GM19372 (cell line): ENCODE measurements at regions not wholly inside any gene's neighbourhood (a gene's known extent, or its start where the extent isn't known, plus 50 kb on each side); places are given as distances from the start of the nearest gene placed in this dataset.
A peak's percentile ranks its signal among the peaks of the same experiment; 100 is the strongest.
"Not testable (repeated sequence)": the region's sequence is repeated elsewhere in the genome, so short reads cannot be mapped to it uniquely, and the experiment has no call there.

ENCODE experiments used
- ATAC-seq: cut with Tn5 transposase; IDR thresholded peaks from one replicate; pipeline ENCODE4 v1.9.1; 2021; ENCODE audit warnings: mild to moderate bottlenecking, low read depth, moderate library complexity; ENCODE audit not compliant: unreplicated experiment

DNA sequence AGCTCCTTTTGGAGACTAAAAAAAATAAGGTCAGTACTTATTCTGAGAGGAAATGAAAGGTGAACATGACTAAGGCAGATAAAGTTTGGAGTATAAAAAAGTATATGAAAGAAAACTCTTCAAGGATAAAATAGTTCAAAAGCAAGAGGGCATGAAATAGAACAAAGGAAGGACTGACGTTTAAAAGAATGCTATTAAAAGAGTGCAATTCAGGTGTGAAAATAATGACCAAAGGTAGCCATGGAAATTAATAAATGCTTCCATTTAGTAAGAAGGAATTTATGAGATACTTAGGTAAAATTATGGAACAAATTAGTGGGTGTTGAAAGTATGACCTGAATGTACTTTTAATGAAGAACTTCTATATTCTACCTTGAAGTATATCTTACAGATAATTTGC is 128.2 kb upstream of the WDFY3 start:
- ATAC-seq, result no peak

GRCh38 chr4:85102606-85103005 is 136.1 kb upstream of the WDFY3 start:
- no peak for ATAC-seq

DNA sequence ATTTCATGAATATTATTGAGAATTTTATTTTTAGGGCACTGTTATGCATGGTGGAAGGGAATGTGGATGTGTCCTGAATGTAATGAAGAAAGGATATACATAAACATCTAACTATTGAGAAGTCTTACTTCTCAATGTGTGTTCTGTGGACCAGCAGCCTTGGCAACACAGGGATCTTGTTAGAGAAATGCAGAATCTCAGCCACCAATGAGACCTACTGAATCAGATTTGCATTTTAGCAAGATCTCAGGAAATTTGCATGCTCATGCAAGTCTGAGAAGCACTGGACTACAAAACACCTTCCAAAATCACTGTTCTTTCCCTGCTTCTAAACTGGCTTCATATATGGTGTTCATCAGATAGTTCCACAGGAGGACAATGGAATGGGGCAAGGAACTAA is 139.7 kb upstream of the WDFY3 start:
- ATAC-seq, result no peak

DNA sequence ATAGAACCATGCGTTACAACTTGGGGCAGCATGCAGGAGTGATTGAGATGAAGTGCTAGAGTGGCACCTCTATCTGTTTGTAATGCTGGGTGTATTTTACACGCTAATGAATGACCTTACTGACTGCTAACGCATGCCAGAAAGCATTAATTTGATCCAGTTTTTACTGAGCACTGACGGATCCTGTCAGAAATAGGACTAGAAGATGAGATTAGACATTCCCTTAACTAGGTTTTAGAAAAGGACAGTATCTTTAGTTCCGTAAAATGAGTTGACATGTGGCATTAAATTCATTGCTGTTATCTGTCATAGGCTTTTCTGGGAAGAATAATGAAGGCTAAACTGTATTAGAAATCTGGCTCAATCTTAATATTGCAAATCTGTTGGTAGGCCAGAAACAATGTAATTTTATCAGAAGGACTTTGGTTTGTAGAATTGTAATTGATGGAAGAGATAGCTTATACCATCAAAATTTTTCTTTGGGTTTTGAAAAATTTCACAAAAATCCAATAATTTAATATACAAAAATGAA is 140.4 kb upstream of the WDFY3 start:
- no peak for ATAC-seq

GRCh38 chr4:85107553-85107952 is 141.1 kb upstream of the WDFY3 start:
- no peak for ATAC-seq

GRCh38 chr4:85113706-85114105 is 147.2 kb upstream of the WDFY3 start:
- no peak for ATAC-seq

DNA sequence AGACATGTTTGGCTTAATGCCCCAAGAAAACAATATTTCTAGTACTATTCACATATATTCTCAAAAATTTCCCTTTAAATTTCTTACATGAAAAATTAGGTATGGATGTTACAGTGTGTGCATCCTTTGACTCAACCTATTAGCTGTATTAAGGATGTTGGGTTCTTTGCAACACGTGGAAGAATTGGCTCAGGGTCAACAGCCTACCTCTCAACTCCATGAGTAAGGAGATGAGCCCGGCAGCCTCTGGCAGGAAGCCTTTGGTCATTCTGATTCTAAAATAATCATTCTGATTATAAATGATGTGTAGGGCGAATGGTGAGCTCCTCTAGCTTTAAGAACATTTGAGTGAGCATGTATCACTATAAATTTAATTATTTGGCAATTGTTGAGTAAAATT is 148.0 kb upstream of the WDFY3 start:
- no peak for ATAC-seq

DNA sequence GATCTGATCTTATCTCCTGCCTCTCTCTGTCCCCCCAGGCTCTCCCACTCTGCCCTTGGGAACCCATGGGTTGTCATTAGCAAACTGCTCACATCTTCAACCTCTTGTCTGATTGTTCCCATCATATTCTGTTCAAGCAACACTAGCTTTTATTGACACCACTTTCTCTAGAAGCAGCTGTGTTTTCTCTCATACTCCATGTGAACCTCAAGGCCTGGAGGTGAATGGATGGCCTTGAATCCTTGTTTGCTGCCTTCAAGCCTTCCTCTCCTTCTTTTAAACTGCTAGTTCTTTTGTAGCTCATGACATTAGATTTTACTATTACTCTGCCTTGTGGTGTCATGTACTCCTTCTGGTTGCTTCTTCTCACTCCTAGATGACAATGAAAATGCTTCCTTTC is 149.5 kb upstream of the WDFY3 start:
- ATAC-seq, result no peak

DNA sequence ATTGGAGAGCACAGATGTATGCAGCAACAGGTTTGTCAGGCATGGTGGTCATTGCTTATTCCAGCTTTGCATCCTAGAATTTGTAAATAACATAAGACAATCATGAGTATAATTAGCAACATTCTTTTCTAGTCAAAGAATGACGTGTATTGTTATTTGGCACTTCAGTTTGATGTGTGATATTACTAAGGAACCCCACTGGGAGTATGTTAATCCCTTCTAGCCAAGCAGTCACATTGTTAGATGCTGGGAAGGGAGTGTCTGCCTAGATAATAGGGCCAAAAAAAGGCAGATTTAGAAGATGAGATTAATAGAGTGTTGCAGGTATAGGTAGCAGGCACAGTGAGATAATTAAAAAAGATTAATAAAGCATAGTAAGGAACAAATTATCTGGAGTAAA is 159.2 kb upstream of the WDFY3 start:
- no peak for ATAC-seq

DNA sequence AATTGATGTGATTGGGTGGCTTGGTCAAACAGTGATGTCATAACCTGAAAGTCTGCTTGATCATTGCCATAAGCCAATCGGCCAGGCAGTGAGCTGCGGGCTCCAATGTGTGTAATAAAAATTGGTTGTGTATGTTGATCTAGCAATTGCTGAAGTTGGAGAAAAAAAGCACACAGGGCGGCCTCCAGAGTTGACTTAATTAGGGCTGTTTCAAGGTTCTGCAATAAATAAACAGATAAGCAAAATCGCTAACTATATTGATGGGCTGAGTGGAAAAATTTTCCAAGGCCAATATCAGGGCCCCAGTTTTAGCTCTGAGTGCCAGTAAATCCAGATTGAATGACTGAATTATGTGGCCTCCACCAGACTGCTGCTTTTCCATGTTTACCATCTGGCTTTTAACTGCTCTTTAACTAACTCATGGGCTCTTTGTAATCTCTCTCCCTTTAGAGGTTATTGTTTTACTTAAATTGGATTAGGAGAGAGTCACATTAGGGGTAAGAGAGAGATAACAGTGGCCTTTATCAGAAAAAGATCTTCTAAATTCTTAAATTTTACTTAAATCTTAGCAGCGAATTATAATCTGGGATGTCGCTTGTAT is 160.6 kb upstream of the WDFY3 start:
- ATAC-seq, result no peak

DNA sequence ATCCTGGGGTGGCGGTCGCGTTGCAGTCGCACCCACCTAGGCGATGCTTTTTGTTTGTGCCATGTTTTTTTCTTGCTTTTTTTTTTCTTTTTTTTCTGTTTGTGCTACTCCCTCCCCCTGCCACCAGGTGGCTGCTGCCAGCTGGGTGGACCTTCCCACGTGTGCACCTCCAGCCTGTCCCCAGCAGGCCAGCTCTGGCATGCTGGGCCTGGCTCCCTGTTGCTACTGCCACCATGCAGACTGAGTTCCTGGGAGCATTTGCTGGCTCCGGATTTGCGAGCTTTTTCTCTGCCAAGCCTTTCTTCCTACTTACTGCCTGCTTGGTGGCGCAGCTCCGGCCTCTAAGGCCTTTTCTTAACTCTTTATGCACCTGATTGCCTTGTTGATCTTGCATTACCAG is 161.2 kb upstream of the WDFY3 start:
- peak; percentile 93 for ATAC-seq

- ATAC-seq, result no peak
These were observed 162.0 kb upstream of the WDFY3 start for GRCh38 chr4:85128246-85129204.

- not testable (repeated sequence) for ATAC-seq
These were observed 163.1 kb upstream of the WDFY3 start for GRCh38 chr4:85129354-85130125.

DNA sequence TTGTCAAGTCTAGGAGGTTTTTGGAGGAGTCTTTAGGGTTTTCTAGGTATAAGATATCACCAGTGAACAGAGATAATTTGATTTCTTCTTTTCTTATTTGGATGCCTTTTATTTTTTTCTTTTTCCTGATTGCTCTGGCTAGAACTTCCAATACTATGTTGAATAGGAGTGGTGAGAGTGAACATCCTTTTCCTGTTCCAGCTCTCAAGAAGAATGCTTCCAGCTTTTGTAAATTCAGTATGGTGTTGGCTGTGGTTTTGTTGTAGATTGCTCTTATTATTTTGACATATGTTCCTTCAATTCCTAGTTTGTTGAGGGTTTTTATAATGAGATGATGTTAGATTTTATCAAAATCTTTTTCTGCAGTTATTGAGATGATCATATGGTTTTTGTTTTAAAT is 165.6 kb upstream of the WDFY3 start:
- ATAC-seq, result no peak

DNA sequence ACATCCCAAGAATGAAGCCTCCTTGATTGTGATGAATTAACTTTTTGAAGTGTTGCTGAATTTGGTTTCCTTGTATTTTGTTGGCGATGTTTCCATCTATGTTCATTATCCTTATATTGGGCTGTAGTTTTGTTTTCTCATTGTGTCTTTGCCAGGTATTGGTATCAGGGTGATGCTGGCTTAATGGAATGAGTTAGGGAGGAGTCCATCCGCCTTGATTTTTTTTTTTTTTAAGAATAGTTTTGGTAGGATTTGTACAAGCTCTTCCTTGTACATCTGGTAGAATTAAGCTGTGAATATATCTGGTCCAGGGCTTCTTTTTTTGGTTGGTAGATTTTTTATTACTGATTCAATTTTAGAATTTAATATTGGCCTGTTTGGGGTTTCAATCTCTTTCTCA is 166.1 kb upstream of the WDFY3 start:
- ATAC-seq, result no peak

DNA sequence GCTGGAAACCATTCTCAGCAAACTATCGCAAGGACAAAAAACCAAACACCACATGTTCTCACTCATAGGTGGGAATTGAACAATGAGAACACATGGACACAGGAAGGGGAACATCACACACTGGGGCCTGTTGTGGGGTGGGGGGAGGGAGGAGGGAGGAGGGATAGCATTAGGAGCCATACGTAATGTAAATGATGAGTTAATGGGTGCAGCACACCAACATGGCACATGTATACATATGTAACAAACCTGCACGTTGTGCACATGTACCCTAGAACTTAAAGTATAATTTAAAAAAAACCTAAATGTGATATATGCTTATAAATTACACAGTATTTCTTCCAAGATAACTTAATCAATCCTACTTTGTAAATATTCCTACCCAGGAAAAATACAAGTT is 173.3 kb upstream of the WDFY3 start:
- not testable (repeated sequence) for ATAC-seq

GRCh38 chr4:85142451-85142850 is 176.0 kb upstream of the WDFY3 start:
- ATAC-seq, result no peak

DNA sequence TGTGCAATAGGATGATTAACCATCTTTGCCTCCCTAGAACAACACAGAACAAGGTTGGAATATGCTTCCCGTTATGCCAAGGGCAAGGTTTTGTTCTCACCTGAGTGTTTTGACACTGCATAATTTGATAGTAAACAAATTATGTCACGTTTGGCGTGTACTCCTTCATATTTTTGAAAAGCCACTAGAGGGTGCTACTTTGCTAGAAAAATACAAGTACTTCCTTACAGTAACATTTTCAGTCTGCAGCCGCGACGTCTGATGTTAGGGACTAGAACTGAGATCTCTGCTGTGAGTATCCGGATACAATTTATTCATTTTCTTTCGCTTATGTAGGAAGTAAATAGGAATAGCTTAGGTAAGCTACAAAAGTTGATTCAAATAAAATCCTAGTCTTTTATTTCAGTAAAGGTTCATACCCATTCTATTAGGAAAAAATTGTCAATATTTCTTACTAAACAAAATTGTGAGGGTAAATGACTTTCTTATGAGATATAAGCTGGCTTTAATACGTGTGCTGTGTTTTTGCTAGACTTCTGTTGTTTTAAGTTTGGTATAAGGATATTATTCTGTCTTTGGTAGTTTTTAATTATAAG is 181.1 kb upstream of the WDFY3 start:
- peak; percentile 91 for ATAC-seq

GRCh38 chr4:85149676-85150075 is 183.2 kb upstream of the WDFY3 start:
- ATAC-seq, result no peak

GRCh38 chr4:85151371-85151770 is 184.9 kb upstream of the WDFY3 start:
- no peak for ATAC-seq

DNA sequence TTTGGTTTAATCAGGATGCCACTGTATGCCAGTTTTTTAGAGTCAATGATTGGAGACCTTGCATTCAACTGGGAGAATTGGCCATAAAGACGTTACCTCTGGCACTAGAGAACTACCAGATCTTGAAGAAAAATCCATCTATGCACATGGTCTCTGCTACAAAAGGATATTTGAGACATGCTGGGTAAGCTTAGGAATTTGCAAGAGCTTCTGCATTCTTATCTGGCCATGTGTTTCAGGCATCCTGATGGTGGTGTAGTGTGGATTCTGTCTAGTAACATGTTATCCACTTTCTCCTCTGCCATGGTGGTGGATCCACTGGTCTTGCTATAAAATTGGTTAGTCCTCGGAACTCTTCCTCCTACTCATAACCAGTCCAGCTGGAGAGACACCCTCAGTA is 185.3 kb upstream of the WDFY3 start:
- ATAC-seq, result no peak
